OCI-LY7 (cell line): ENCODE measurements at regions not wholly inside any gene's neighbourhood (a gene's known extent, or its start where the extent isn't known, plus 50 kb on each side); places are given as distances from the start of the nearest gene placed in this dataset.

Source experiments
- BruUV-seq: library from RNA; stranded (reverse); fragments of 400-500 nt; replicated peaks from 2 replicates; lab custom pipeline; 2021; lab: Mats Ljungman, UMichigan
- CTCF ChIA-PET: fragments of 300-600 bp; sonication (Branson Sonifier 250); formaldehyde crosslinking; loops from one replicate; lab custom pipeline; 2022; ENCODE audit warnings: antibody characterized with exemption; ENCODE audit not compliant: unreplicated experiment; lab: Charles Lee
- POLR2A ChIA-PET: fragments of 300-600 bp; sonication (Branson Sonifier 250); formaldehyde crosslinking; loops from one replicate; lab custom pipeline; 2022; ENCODE audit warnings: antibody characterized with exemption; lab: Charles Lee
- DNase-seq: peaks from one replicate; pipeline ENCODE4 v3.0.0-alpha.2; 2015; ENCODE audit warnings: low spot score
- H2AFZ ChIP-seq: fragments of 200-600 bp; sonication (generic), shearing (Covaris generic); 2 replicates; pipeline ENCODE4 v1.6.1; 2014; ENCODE audit warnings: mild to moderate bottlenecking, antibody characterized with exemption, low read length, moderate library complexity
- H3K27ac ChIP-seq: fragments of 200-600 bp; sonication (generic); 2 replicates; pipeline ENCODE4 v1.5.1; 2014; ENCODE audit warnings: mixed run types, low read depth, mild to moderate bottlenecking, moderate library complexity, low read length, inconsistent platforms; ENCODE audit not compliant: poor library complexity, severe bottlenecking
- H3K36me3 ChIP-seq: fragments of 200-600 bp; sonication (generic); 2 replicates; pipeline ENCODE4 v1.6.1; 2014; ENCODE audit warnings: mild to moderate bottlenecking, antibody characterized with exemption, low read length, moderate library complexity, mixed read lengths; ENCODE audit not compliant: insufficient read depth
- H3K4me1 ChIP-seq: fragments of 200-600 bp; sonication (generic); 2 replicates; pipeline ENCODE4 v1.5.1; 2014; ENCODE audit warnings: mild to moderate bottlenecking, low read length; ENCODE audit not compliant: insufficient read depth, poor library complexity, severe bottlenecking
- H3K4me2 ChIP-seq: fragments of 200-600 bp; sonication (generic); 2 replicates; pipeline ENCODE4 v1.6.1; 2014; ENCODE audit warnings: mild to moderate bottlenecking, low read length
- H3K4me3 ChIP-seq: fragments of 200-600 bp; sonication (generic); 2 replicates; pipeline ENCODE4 v1.5.1; 2014; ENCODE audit warnings: mild to moderate bottlenecking, low read depth, low read length; ENCODE audit not compliant: poor library complexity, severe bottlenecking
- H3K79me2 ChIP-seq: fragments of 200-600 bp; sonication (generic); 2 replicates; pipeline ENCODE4 v1.6.1; 2016; ENCODE audit warnings: low read depth, mild to moderate bottlenecking, low read length, moderate library complexity, mixed read lengths; ENCODE audit not compliant: insufficient read depth
- H3K9me2 ChIP-seq: fragments of 200-600 bp; sonication (generic); 2 replicates; pipeline ENCODE4 v1.6.1; 2016; ENCODE audit warnings: mild to moderate bottlenecking, low read length, mixed read lengths; ENCODE audit not compliant: insufficient read depth
- H3K9me3 ChIP-seq: fragments of 200-600 bp; sonication (generic); 2 replicates; pipeline ENCODE4 v1.6.1; 2014; ENCODE audit warnings: mild to moderate bottlenecking, mixed run types, low read length, mixed read lengths
- H4K20me1 ChIP-seq: fragments of 200-600 bp; sonication (generic); 2 replicates; pipeline ENCODE4 v1.6.1; 2014; ENCODE audit warnings: mild to moderate bottlenecking, antibody characterized with exemption, low read length, moderate library complexity, mixed read lengths; ENCODE audit not compliant: insufficient read depth
- CTCF ChIP-seq: fragments of 200-600 bp; sonication (generic); conservative IDR thresholded peaks from 2 replicates; pipeline ENCODE4 v1.5.1; 2014; ENCODE audit warnings: mild to moderate bottlenecking, antibody characterized with exemption, low read length, moderate library complexity, mixed read lengths
- EZH2phosphoT487 ChIP-seq: fragments of 200-600 bp; sonication (generic); IDR thresholded peaks from 2 replicates; pipeline ENCODE4 v1.6.1; 2018; ENCODE audit warnings: low read depth, borderline replicate concordance, mild to moderate bottlenecking, mixed run types, antibody characterized with exemption, low read length, moderate library complexity, mixed read lengths
- intact Hi-C: fragments of 100-400 bp; cut with micrococcal nuclease; formaldehyde crosslinking; loops from one replicate; pipeline ENCODE4 v1.10.0; 2022; ENCODE audit not compliant: unreplicated experiment

- POLR2A ChIA-PET: no interaction called here
These were observed 113.0 kb downstream of the TSEN15 start for GRCh38 chr1:184164536-184164935.

GRCh38 chr1:184166485-184166884 lies 115.0 kb downstream of the TSEN15 start:
- no peak overlapping the region for H2AFZ ChIP-seq
- no peaks in the 10 kb centered on the region for H3K9me3 ChIP-seq
- intact Hi-C loops: no loop called here
- CTCF ChIA-PET: no interaction called here
- H3K4me3 ChIP-seq: no peak overlapping the region
- no peaks in the 10 kb centered on the region for H3K79me2 ChIP-seq
- no TSS peak for BruUV-seq
- H3K4me1 ChIP-seq: no peaks in the 10 kb centered on the region
- POLR2A ChIA-PET: interaction anchor here (0.6 kb wide), 1 partner anchor 140 kb away, joined by 3 read pairs; no protein-coding TSS in a partner anchor
- no peaks in the 10 kb centered on the region for H3K9me2 ChIP-seq
- no peak for DNase-seq
- H3K4me2 ChIP-seq: no peak overlapping the region
- no peaks in the 10 kb centered on the region for H4K20me1 ChIP-seq
- no peaks in the 10 kb centered on the region for H3K36me3 ChIP-seq
- TF ChIP-seq EZH2phosphoT487: no peak
- no peak for TF ChIP-seq CTCF
- H3K27ac ChIP-seq: no peak overlapping the region

More at GRCh38 chr1:184164536-184164935, 113.0 kb downstream of the TSEN15 start:
- H3K4me2 ChIP-seq: no peak overlapping the region
- CTCF ChIA-PET: interaction anchor here (0.6 kb wide), 1 partner anchor 217 kb away, joined by 5 read pairs; no protein-coding TSS in a partner anchor
- H3K36me3 ChIP-seq: no peaks in the 10 kb centered on the region
- H3K9me3 ChIP-seq: no peaks in the 10 kb centered on the region
- no peak for DNase-seq
- H2AFZ ChIP-seq: no peak overlapping the region
- H3K27ac ChIP-seq: no peak overlapping the region
- H3K4me1 ChIP-seq: no peaks in the 10 kb centered on the region
- H3K79me2 ChIP-seq: no peaks in the 10 kb centered on the region
- no peaks in the 10 kb centered on the region for H4K20me1 ChIP-seq
- TF ChIP-seq EZH2phosphoT487 (no peak), CTCF (no peak)
- intact Hi-C loops: no loop called here
- H3K9me2 ChIP-seq: no peaks in the 10 kb centered on the region
- no peak overlapping the region for H3K4me3 ChIP-seq
- BruUV-seq: no TSS peak

GRCh38 chr1:184167352-184167751 lies 115.8 kb downstream of the TSEN15 start:
- intact Hi-C loops: no loop called here
- no peak for DNase-seq

More at GRCh38 chr1:184167352-184167751, 115.8 kb downstream of the TSEN15 start:
- no peaks in the 10 kb centered on the region for H4K20me1 ChIP-seq
- no peak for TF ChIP-seq EZH2phosphoT487
- no peak for TF ChIP-seq CTCF
- H3K4me3 ChIP-seq: no peak overlapping the region
- CTCF ChIA-PET: no interaction called here
- POLR2A ChIA-PET: no interaction called here
- no TSS peak for BruUV-seq
- H3K4me1 ChIP-seq: no peaks in the 10 kb centered on the region
- H3K27ac ChIP-seq: no peak overlapping the region
- H3K9me3 ChIP-seq: no peaks in the 10 kb centered on the region
- no peaks in the 10 kb centered on the region for H3K79me2 ChIP-seq
- no peak overlapping the region for H3K4me2 ChIP-seq
- no peaks in the 10 kb centered on the region for H3K9me2 ChIP-seq
- no peaks in the 10 kb centered on the region for H3K36me3 ChIP-seq
- no peak overlapping the region for H2AFZ ChIP-seq
